Keratinocyte (primary cell): ENCODE measurements at regions not wholly inside any gene's neighbourhood (a gene's known extent, or its start where the extent isn't known, plus 50 kb on each side); places are given as distances from the start of the nearest gene placed in this dataset.

Experiments used
- CTCF ChIP-seq, 3 experiments: IDR thresholded peaks in 1 of 3; conservative IDR thresholded peaks in 1 of 3; optimal IDR thresholded peaks in 1 of 3; 2 replicates in 2 of 3; 3 replicates in 1 of 3; pipeline versions ENCODE3 to v1.5.1; 2011; ENCODE audit warnings: low read length in 3 of 3, mild to moderate bottlenecking in 3 of 3, moderate library complexity in 2 of 3, control low read depth in 1 of 3, inconsistent platforms in 1 of 3; ENCODE audit not compliant: insufficient read depth in 2 of 3; ENCODE audit errors: extremely low read depth in 1 of 3
- EZH2 ChIP-seq: IDR thresholded peaks from one replicate; pipeline ENCODE4 v1.6.1; 2012; ENCODE audit warnings: inconsistent platforms, mild to moderate bottlenecking, low read length, moderate library complexity

GRCh38 chr3:154786724-154787123, 293.4 kb upstream of the MME start:
- TF ChIP-seq CTCF (optimal IDR thresholded peaks at IDR 0.05 in 1 of 3, IDR thresholded peaks at IDR 0.05 in 1 of 3, conservative IDR thresholded peaks at IDR 0.05 in 1 of 3; ENCODE audit: extremely low read depth in 1 of 3, insufficient read depth in 2 of 3, low read length in 3 of 3) = no peak
- no peak for TF ChIP-seq EZH2
